ENCODE measurements at regions not wholly inside any gene's neighbourhood (a gene's known extent, or its start where the extent isn't known, plus 50 kb on each side); places are given as distances from the start of the nearest gene placed in this dataset.

DNA sequence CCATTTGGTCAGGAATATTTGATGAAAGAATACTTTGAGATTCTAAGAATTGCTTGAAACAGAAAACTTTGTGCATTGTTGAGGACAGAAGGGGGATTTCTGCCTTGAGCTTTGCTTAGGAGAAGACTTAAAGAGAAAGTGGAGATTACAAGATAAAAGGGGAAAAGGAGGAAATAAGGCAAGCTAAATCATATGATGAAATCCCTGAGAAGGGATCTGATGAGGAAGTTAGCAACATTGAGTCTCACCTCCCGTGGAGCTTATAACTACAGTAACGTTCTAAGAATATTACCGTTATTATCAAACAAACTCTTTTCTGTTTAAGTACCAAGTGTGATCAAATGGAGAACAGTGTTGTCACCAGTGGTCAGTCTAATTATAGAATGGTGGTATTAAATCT lies 414.7 kb upstream of the NAALADL2 start:
- Histone ChIP-seq H3K27me3 (replicated peaks in 1 of 4; ENCODE audit: control insufficient read depth in 3 of 4, extremely low read depth in 1 of 4, insufficient read depth in 3 of 4, low read length in 3 of 4) (no peaks in the 10 kb centered on the region), H3K56ac (replicated peaks; ENCODE audit: insufficient read length, low read depth, low read length) (no peak overlapping the region), H4K8ac (ENCODE audit: extremely low read depth, insufficient read depth, low read length) (no peak overlapping the region), H2AFZ (ENCODE audit: low read length) (no peak overlapping the region), H3K4me2 (ENCODE audit: insufficient read depth in 1 of 2, low read depth in 2 of 2, low read length in 2 of 2) (no peak overlapping the region), H3K27ac (ENCODE audit: low read depth, low read length) (no peak overlapping the region), H3K4me3 (ENCODE audit: extremely low read depth in 1 of 4, insufficient read depth in 2 of 4, low read depth in 3 of 4, low read length in 4 of 4) (no peak overlapping the region), H2BK5ac (ENCODE audit: low read depth, low read length) (no peak overlapping the region), H3K4me1 (replicated peaks in 1 of 4; ENCODE audit: control insufficient read depth in 3 of 4, insufficient read depth in 4 of 4, low read length in 3 of 4) (peaks cover 0 to 6% (median 2%) of the 10 kb centered on the region in 4 experiments; a peak in 3 of 7 replicates), H3K18ac (ENCODE audit: extremely low read depth, low read length) (no peak overlapping the region), H4K20me1 (replicated peaks in 1 of 2; ENCODE audit: control insufficient read depth in 1 of 2, insufficient read depth in 2 of 2, low read length in 2 of 2) (no peaks in the 10 kb centered on the region), H2BK15ac (ENCODE audit: low read length) (no peak overlapping the region), H3K23ac (ENCODE audit: insufficient read length) (no peak overlapping the region), H3K4ac (replicated peaks; ENCODE audit: insufficient read length, low read depth, low read length) (no peak overlapping the region), H2BK12ac (ENCODE audit: low read depth, low read length) (no peak overlapping the region), H3K14ac (ENCODE audit: insufficient read length) (no peak overlapping the region), H2BK120ac (replicated peaks; ENCODE audit: low read depth, low read length) (no peak overlapping the region), H2BK20ac (ENCODE audit: low read length) (no peak overlapping the region), H3K23me2 (ENCODE audit: low read depth, low read length) (peaks cover 7% of the 10 kb centered on the region), H3K79me1 (ENCODE audit: low read depth, low read length) (no peaks in the 10 kb centered on the region), H2AK5ac (ENCODE audit: low read depth, low read length) (no peak overlapping the region), H3K36me3 (ENCODE audit: control insufficient read depth in 2 of 4, insufficient read depth in 4 of 4, low read length in 3 of 4) (peaks cover 0 to 3% (median 0%) of the 10 kb centered on the region in 4 experiments; a peak in 2 of 8 replicates), H4K5ac (ENCODE audit: insufficient read length, low read depth, low read length) (no peak overlapping the region), H3K79me2 (ENCODE audit: control insufficient read depth in 1 of 2, insufficient read depth in 2 of 2, low read length in 2 of 2) (no peaks in the 10 kb centered on the region), H3K9me3 (ENCODE audit: insufficient read depth in 2 of 2, low read depth in 1 of 2, low read length in 1 of 2) (peaks cover 5 to 14% of the 10 kb centered on the region in 2 experiments), H3K9ac (replicated peaks in 1 of 4; ENCODE audit: extremely low read depth in 1 of 4, low read depth in 3 of 4, low read length in 3 of 4) (no peak overlapping the region), H4K91ac (replicated peaks; ENCODE audit: insufficient read length, low read length) (no peak overlapping the region)
- no peak for DNase-seq (ENCODE audit: low read depth in 1 of 2, low spot score in 2 of 2)
- WGBS, 2 experiments (ENCODE audit: extremely low coverage in 1 of 2, insufficient coverage in 1 of 2, insufficient read length in 1 of 2, insufficient replicate concordance in 2 of 2, low coverage in 1 of 2, low lambda C conversion rate in 2 of 2, missing lambda C conversion rate in 1 of 2): 92% methylated on average over 3 of the region's 3 CpGs; no CpG with 5 or more reads in 1 of the 2 experiments
- ChIA-PET POLR2A (ENCODE audit: partially characterized antibody) (interaction anchor here (1.1 kb wide), 1 partner anchor 8 kb away, joined by 3 read pairs; no protein-coding TSS in a partner anchor), CTCF (ENCODE audit: partially characterized antibody) (no interaction called here)
- no peak for FAIRE-seq
- TF ChIP-seq RFX5 (IDR thresholded peaks at IDR 0.05; ENCODE audit: borderline replicate concordance, low read depth, low read length): no peak
- no peak for TF ChIP-seq HDAC6 (IDR thresholded peaks at IDR 0.05; ENCODE audit: low read depth, low read length)
- no peak for TF ChIP-seq CREB1 (IDR thresholded peaks at IDR 0.05)
- TF ChIP-seq HDAC2 (IDR thresholded peaks at IDR 0.05; ENCODE audit: borderline replicate concordance in 1 of 2, low read depth in 2 of 2, low read length in 2 of 2): no peak
- TF ChIP-seq CTBP2 (IDR thresholded peaks at IDR 0.05; ENCODE audit: borderline replicate concordance, insufficient read depth, insufficient read length, low read length): no peak
- TF ChIP-seq TAF7 (optimal IDR thresholded peaks at IDR 0.05; ENCODE audit: borderline replicate concordance, low read depth, low read length): no peak
- TF ChIP-seq RAD21 (IDR thresholded peaks at IDR 0.05 in 1 of 2, conservative IDR thresholded peaks at IDR 0.05 in 1 of 2; ENCODE audit: low read depth in 2 of 2, low read length in 2 of 2): no peak
